Fibroblast of peridontal ligament (primary cell): ENCODE measurements at regions not wholly inside any gene's neighbourhood (a gene's known extent, or its start where the extent isn't known, plus 50 kb on each side); places are given as distances from the start of the nearest gene placed in this dataset.
"Not testable (repeated sequence)": the region's sequence is repeated elsewhere in the genome, so short reads cannot be mapped to it uniquely, and the experiment has no call there.

Source experiments
- DNase-seq: peaks from one replicate; pipeline ENCODE4 v3.0.0-alpha.2; 2010; ENCODE audit errors: extremely low read depth

- no peak for DNase-seq
These were observed 52.9 kb upstream of the IMP4 start for GRCh38 chr2:130289780-130290179.

- DNase-seq: no peak
These were observed 54.0 kb upstream of the IMP4 start for GRCh38 chr2:130288467-130289403.

DNA sequence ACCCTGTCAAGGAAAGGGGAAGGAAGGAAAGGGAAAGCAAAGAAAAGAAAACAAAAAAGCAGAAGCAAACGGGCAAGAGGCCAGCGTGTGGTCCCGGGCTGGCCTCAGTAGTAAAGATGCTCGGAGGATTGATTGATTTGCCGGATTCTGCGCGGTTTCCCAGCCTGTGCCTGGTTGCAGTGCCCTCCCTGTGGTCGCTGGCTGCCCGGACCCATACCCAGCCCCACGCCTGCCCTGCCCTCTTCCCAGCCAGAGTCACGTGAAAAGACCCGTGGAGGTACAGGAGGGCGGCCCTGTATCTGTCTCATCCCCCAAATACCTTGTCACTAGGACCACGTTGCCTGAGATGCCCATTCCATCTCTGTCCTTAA, 55.1 kb upstream of the IMP4 start:
- DNase-seq: no peak

GRCh38 chr2:130286983-130287655, 55.6 kb upstream of the IMP4 start:
- DNase-seq: no peak

DNA sequence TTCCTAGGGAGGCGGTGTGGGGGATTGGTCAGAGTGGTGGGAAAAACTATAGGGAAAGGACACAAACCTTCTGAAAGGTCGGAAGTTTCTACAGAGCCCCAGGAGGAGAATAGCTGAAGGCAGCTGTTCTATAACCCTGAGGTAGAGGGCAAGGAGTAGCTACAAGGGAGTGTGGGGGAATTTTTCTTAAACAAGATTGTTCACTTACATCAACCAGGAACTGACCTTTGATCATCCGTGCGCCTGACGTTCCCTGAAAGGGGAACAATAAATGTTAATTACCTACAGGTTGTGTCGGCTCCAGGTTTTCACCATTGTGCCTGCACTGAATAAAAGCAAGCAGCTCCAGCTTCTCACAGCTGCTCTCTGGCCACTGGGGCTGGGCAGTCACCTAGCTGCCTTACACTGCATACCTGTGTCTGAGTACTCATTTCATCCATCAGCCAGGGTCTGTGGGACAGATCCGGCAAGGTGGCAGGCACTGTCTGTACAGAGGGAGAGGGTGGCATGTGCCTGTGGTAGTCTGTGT, 59.3 kb upstream of the IMP4 start:
- not testable (repeated sequence) for DNase-seq

- not testable (repeated sequence) for DNase-seq
These were observed 63.1 kb upstream of the IMP4 start for GRCh38 chr2:130279551-130279950.

DNA sequence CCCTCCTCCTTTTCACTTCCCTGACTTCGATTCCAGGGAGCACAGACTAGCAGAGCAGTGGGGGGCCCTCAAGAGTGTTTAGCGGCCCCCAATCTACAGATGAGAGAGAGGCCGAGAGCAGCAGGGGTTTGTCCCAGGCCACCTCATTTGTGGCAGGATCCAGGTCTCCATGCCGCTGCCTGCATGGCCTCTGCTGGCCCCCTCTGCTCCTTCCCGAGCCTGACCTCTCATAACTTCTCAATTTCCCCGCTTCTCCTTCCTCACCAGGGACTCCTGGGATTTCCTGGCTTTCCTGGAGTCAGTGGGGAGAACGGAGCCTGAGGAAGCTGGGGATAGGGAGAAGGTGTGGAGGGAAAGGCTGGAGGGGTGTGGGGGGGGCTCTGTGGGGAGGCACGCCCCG, 70.1 kb upstream of the TUBA3E start:
- not testable (repeated sequence) for DNase-seq

GRCh38 chr2:130267572-130267971, 69.3 kb upstream of the TUBA3E start:
- DNase-seq: not testable (repeated sequence)

GRCh38 chr2:130266836-130267235, 68.6 kb upstream of the TUBA3E start:
- DNase-seq: not testable (repeated sequence)

GRCh38 chr2:130265570-130266247, 67.5 kb upstream of the TUBA3E start:
- not testable (repeated sequence) for DNase-seq

DNA sequence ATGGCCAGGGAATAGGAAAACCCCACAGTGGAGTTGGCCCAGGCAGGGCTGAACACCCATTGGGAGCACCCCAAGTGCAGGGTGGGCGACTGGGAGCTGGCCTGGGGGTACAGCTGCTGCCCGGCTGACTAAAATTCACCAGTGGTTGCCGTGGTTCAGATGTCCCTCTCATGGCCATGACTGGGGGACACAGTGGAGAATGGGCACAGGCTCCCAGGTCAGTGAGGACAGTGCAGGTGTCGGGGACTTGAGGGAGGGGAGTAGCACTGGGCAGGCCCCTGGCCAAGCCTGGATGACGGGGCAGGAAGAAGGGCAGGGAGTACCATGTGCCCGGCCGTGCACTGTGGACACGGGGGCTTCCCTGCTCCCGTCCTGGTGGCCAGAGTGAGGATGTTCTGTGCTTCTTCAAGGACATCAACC, 66.7 kb upstream of the TUBA3E start:
- DNase-seq: not testable (repeated sequence)

- DNase-seq: no peak
These were observed 66.3 kb upstream of the TUBA3E start for GRCh38 chr2:130264501-130264900.

DNA sequence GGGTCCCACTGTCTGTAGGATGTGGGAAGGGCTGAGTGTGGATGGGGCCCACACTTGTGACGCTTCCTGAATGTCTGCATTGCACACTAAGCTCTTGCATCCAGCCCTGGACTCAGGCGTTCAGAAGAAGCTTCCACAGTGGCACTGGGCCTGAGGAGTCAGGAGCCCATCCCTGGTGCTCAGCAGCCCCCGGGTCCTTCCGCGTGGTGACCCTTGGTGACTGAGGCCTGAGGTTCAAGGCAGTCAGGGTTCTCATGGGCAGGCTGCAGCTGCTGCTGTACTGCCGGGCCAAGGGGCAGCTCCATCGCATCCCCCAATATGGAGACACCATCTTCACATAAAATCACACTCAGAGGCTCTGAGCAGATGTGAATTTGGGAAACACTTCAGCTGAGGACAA, 65.8 kb upstream of the TUBA3E start:
- DNase-seq: no peak

DNA sequence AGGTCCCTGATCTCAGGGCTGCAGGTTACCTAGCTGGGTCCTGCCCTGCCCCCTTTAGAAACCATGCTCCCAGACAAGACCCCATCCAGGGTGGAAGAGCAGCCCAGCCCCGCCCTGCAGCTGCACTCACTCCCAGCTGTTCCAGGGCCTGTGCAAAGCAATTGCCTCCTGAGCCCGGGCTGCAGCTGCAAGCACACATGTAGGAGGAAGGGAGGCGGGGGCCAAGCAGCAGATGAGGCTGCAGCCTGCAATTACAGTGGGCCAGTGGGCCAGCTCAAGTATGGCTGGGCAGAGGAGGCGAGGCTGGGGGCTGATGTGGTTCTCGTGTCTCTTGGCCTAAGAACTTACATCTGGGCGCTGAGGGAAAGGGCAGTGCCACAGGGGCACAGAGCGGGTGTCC, 65.4 kb upstream of the TUBA3E start:
- DNase-seq: no peak

DNA sequence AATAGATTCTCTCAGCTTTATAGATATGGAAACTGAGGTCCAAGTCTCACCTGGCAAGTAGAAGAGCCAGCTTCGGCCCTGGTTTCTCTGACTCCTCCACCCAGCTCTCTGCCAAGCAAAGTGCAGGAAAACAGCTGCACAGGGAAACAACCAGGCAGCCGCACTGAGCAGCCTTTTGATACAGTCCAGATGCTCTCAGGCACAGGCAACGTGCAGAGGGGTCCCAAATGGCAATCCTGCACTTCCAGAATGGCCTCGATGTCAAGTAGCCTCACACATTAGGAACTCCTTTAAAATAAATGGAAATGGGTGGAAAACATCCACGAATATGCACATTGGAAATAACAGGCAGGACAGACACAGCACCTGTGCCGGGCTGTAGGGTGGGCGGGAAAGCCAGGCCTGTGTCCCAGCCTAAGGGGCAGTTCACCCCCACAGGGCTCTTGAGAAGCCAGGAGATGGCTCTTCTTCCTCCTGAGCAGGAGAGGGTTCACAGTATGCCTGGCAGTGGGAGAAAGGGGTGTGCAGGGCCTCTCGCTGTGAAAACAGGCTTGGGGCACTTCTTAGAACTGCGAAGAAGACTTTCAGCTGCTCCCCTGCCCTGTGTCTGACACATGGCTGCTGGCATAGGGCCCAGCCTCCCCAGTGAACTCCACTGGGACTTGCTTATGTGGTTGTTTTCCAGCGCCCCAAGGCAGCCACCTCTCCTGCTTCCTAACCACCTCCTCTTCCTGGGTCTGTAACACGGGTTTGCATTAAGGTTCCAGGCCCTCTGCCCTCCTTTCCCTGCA, 63.9 kb upstream of the TUBA3E start:
- DNase-seq: no peak

DNA sequence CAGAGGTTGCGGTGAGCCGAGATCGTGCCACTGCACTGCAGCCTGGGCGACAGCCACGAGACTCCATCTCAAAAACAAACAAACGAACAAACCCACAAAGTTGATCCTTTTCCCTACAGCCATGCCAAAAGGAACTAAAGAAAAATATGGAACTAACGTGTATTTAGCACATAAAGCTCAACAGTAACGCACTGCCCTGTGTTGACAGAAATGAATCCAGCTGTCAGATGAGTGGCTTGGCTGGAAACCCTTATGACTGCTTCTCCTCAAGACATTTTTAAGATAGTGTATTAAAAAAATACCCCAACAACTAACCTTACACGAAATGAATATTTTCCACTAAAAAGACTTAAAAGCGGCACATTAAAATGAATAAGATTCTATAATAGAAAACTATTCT, 62.9 kb upstream of the TUBA3E start:
- no peak for DNase-seq

GRCh38 chr2:130259594-130259993, 61.4 kb upstream of the TUBA3E start:
- no peak for DNase-seq

- DNase-seq: no peak
These were observed 60.1 kb upstream of the TUBA3E start for GRCh38 chr2:130258356-130258755.

GRCh38 chr2:130252880-130253645, 54.8 kb upstream of the TUBA3E start:
- DNase-seq: peak; percentile 10

DNA sequence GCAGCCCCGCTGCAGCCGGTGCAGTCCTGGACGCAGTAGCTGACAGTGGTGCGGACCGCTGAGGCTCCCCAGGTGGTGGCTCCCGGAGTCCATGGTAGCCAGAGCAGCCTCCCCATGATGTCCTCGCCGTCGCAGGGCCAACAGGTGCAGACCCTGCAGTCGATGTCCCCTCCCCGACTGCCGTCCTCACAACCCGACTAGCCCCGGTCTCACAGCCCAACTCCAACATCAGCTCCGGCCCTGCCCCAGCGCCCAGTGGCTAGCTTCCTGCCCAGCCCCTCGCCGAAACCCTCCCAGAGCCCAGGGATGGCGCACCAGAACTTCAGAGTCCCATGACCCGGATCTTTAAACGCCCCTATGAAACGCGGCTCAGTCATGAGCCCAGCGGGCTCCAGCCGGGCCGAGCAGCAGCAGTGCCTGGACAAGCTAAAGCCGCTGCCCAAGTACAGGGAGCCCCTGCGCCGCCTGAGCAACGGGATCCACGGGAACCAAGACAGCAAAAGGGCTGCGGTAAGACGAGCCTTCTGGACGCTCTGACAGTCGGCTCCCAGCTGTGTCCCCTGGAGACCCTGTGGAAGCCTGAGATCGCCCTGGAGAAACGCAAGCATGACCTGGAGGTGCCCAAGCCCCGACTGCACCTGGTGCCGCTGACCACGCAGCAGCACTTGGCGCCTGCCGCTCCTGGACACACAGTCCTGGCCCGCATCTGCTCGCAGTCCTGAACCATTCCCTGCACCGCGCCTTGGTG, 53.8 kb upstream of the TUBA3E start:
- DNase-seq: no peak
